ENCODE measurements at regions not wholly inside any gene's neighbourhood (a gene's known extent, or its start where the extent isn't known, plus 50 kb on each side); places are given as distances from the start of the nearest gene placed in this dataset.

- CTCF ChIA-PET = no interaction called here
- H3K9me3 Mint-ChIP-seq (ENCODE audit: low read depth) = no peaks in the 10 kb centered on the region
- H3K36me3 Mint-ChIP-seq = no peaks in the 10 kb centered on the region
These were observed 51.4 kb upstream of the WSCD1 start for GRCh38 chr17:6018788-6019187.

GRCh38 chr17:6019959-6020358, 50.2 kb upstream of the WSCD1 start:
- Mint-ChIP-seq H3K9me3 (ENCODE audit: low read depth) (no peaks in the 10 kb centered on the region), H3K36me3 (no peaks in the 10 kb centered on the region), H3K4me3 (no peak overlapping the region), H3K27ac (no peak overlapping the region), H3K4me1 (no peaks in the 10 kb centered on the region), H3K27me3 (no peaks in the 10 kb centered on the region)
- ATAC-seq (no peak), DNase-seq (no peak)
- CTCF ChIA-PET = no interaction called here

More at GRCh38 chr17:6018788-6019187, 51.4 kb upstream of the WSCD1 start:
- no peaks in the 10 kb centered on the region for H3K27me3 Mint-ChIP-seq
- H3K27ac Mint-ChIP-seq = no peak overlapping the region
- ATAC-seq (no peak), DNase-seq (no peak)
- H3K4me3 Mint-ChIP-seq = no peak overlapping the region
- H3K4me1 Mint-ChIP-seq = no peaks in the 10 kb centered on the region

DNA sequence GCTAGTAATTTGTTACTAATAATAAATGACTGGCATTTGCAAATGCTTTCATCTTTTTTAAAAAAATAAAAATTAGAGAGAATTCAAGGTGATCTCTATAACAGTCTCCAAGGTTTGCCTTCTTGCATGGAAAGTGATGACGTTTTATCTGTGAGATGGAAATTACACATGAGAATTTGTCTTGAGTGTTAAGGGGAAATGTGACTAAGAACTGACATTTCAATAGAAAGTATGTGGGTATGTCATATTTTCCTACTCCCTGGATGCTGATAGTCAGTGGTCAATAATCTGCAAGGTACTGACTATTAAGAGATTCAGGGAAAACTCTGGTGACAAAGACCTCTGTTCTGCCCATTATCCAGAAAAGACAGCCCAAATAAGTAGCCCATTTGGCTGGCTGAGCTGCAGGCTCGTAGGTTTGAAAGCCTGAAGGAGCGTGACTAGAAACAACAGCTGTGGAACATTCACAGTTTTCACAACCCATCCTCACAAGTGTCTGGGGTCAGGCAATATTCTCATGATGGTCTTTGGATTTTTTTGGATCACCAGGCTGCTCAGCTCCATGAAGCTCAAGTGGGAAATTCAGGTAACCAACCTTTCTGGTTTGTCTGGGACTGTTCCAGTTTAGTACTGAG, 49.7 kb upstream of the WSCD1 start:
- no peak overlapping the region for H3K27ac Mint-ChIP-seq
- CTCF ChIA-PET = no interaction called here
- H3K27me3 Mint-ChIP-seq = no peaks in the 10 kb centered on the region
- H3K9me3 Mint-ChIP-seq (ENCODE audit: low read depth) = no peaks in the 10 kb centered on the region
- H3K36me3 Mint-ChIP-seq = no peaks in the 10 kb centered on the region
- ATAC-seq = no peak
- DNase-seq = no peak
- H3K4me1 Mint-ChIP-seq = no peaks in the 10 kb centered on the region
- no peak overlapping the region for H3K4me3 Mint-ChIP-seq

Measured in activated CD8-positive, alpha-beta memory T cell treated with anti-CD3 and anti-CD28 coated beads, Interleukin-2, amount 10 ng/mL, durations not matched to agents 7 days and 5 days (primary cell).